GM12873 (cell line): ENCODE measurements at regions not wholly inside any gene's neighbourhood (a gene's known extent, or its start where the extent isn't known, plus 50 kb on each side); places are given as distances from the start of the nearest gene placed in this dataset.

Source experiments
- CTCF ChIP-seq: IDR thresholded peaks from 2 replicates; pipeline ENCODE4 v1.5.1; 2012; ENCODE audit warnings: low read depth, mild to moderate bottlenecking, moderate library complexity, low read length, control low read depth; ENCODE audit not compliant: insufficient read depth; ENCODE audit errors: missing control alignments

DNA sequence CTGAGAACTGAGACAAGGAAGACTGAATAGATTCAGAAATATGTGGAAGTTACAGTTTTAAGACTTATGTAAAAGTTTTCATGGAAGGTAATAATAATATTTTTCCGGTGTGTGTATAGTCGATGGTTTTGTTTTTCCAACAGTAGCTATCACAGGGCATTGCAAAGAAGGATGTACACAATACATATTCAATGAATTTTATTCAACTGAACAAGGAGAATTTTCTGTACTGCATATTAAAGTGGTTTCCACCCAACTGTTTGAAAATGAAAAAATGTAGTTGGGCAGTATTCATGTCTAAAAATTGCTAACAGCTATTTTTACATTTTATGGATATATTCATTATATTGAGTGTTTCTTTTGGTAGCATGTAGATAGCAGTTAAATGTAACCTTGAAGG is 350.3 kb upstream of the ATP10A start:
- no peak for TF ChIP-seq CTCF

GRCh38 chr15:26212109-26212508 is 349.0 kb upstream of the ATP10A start:
- no peak for TF ChIP-seq CTCF

GRCh38 chr15:26210980-26211379 is 347.9 kb upstream of the ATP10A start:
- no peak for TF ChIP-seq CTCF

- no peak for TF ChIP-seq CTCF
Observed at GRCh38 chr15:26201177-26201858, 338.2 kb upstream of the ATP10A start.

DNA sequence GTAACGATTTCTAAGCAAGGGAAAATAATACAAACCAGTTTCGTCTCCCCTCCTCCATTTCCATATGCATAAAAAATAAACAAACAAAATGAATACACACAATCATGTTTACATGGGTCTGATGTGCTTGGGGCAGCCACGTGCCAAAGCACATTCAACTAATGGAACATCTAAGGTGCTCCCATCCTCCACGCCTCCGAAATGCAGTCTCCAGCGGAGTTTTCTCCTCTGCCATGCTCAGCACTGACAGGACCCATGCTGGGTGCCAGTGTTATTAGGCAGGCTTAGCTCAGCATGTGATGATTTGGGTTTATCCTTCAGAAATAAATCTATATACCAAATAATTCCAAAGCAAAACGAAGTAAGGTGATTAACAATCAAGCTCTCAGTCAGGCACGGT is 337.3 kb upstream of the ATP10A start:
- no peak for TF ChIP-seq CTCF

GRCh38 chr15:26197719-26198118 is 334.6 kb upstream of the ATP10A start:
- TF ChIP-seq CTCF: no peak

- TF ChIP-seq CTCF: no peak
Observed at GRCh38 chr15:26197060-26197459, 333.9 kb upstream of the ATP10A start.
